ENCODE measurements at regions not wholly inside any gene's neighbourhood (a gene's known extent, or its start where the extent isn't known, plus 50 kb on each side); places are given as distances from the start of the nearest gene placed in this dataset.

GRCh38 chr11:129295746-129296145 lies 79.9 kb upstream of the BARX2 start:
- Histone ChIP-seq H3K9me3 (ENCODE audit: insufficient read depth, low read length, severe bottlenecking) (no peaks in the 10 kb centered on the region), H3K79me2 (ENCODE audit: insufficient read depth, low read length) (no peaks in the 10 kb centered on the region), H3K27ac (ENCODE audit: low read length) (no peak overlapping the region), H3K4me3 (ENCODE audit: low read depth in 1 of 2, low read length in 2 of 2) (no peak overlapping the region), H4K20me1 (ENCODE audit: insufficient read depth, low read length) (no peaks in the 10 kb centered on the region), H3K9ac (ENCODE audit: low read depth, low read length) (no peak overlapping the region), H3K27me3 (ENCODE audit: insufficient read depth, low read length, poor library complexity) (peaks cover 7% of the 10 kb centered on the region), H2AFZ (ENCODE audit: low read depth, low read length) (no peak overlapping the region), H3K36me3 (ENCODE audit: insufficient read depth, low read length) (no peaks in the 10 kb centered on the region), H3K4me1 (ENCODE audit: insufficient read depth, low read length) (no peaks in the 10 kb centered on the region), H3K4me2 (ENCODE audit: insufficient read depth, low read length) (no peak overlapping the region)
- TF ChIP-seq CTCF (IDR thresholded peaks at IDR 0.05; ENCODE audit: borderline replicate concordance, extremely low read depth, low read length, poor library complexity, severe bottlenecking) (no peak), EZH2 (IDR thresholded peaks at IDR 0.05; ENCODE audit: borderline replicate concordance, low read depth, low read length, severe bottlenecking) (no peak)
- DNase-seq, result no peak
- ATAC-seq (ENCODE audit: insufficient read depth, low read depth), result no peak

GRCh38 chr11:129292771-129293170 lies 82.9 kb upstream of the BARX2 start:
- no peak overlapping the region for H3K27ac ChIP-seq (ENCODE audit: low read length)
- H3K27me3 ChIP-seq (ENCODE audit: insufficient read depth, low read length, poor library complexity), result peaks cover 13% of the 10 kb centered on the region
- no peak for ATAC-seq (ENCODE audit: insufficient read depth, low read depth)

GRCh38 chr11:129292092-129292491 lies 83.6 kb upstream of the BARX2 start:
- H3K79me2 ChIP-seq (ENCODE audit: insufficient read depth, low read length), result no peaks in the 10 kb centered on the region
- no peak for ATAC-seq (ENCODE audit: insufficient read depth, low read depth)

More at GRCh38 chr11:129292771-129293170, 82.9 kb upstream of the BARX2 start:
- Histone ChIP-seq H3K4me3 (ENCODE audit: low read depth in 1 of 2, low read length in 2 of 2) (no peak overlapping the region), H3K79me2 (ENCODE audit: insufficient read depth, low read length) (no peaks in the 10 kb centered on the region), H4K20me1 (ENCODE audit: insufficient read depth, low read length) (no peaks in the 10 kb centered on the region), H3K9ac (ENCODE audit: low read depth, low read length) (no peak overlapping the region), H2AFZ (ENCODE audit: low read depth, low read length) (no peak overlapping the region), H3K9me3 (ENCODE audit: insufficient read depth, low read length, severe bottlenecking) (no peaks in the 10 kb centered on the region), H3K4me2 (ENCODE audit: insufficient read depth, low read length) (no peak overlapping the region), H3K4me1 (ENCODE audit: insufficient read depth, low read length) (no peaks in the 10 kb centered on the region), H3K36me3 (ENCODE audit: insufficient read depth, low read length) (no peaks in the 10 kb centered on the region)
- no peak for DNase-seq
- TF ChIP-seq CTCF (IDR thresholded peaks at IDR 0.05; ENCODE audit: borderline replicate concordance, extremely low read depth, low read length, poor library complexity, severe bottlenecking) (no peak), EZH2 (IDR thresholded peaks at IDR 0.05; ENCODE audit: borderline replicate concordance, low read depth, low read length, severe bottlenecking) (no peak)

More at GRCh38 chr11:129292092-129292491, 83.6 kb upstream of the BARX2 start:
- Histone ChIP-seq H4K20me1 (ENCODE audit: insufficient read depth, low read length) (no peaks in the 10 kb centered on the region), H3K4me2 (ENCODE audit: insufficient read depth, low read length) (no peak overlapping the region), H3K4me1 (ENCODE audit: insufficient read depth, low read length) (no peaks in the 10 kb centered on the region), H2AFZ (ENCODE audit: low read depth, low read length) (no peak overlapping the region), H3K27me3 (ENCODE audit: insufficient read depth, low read length, poor library complexity) (peaks cover 13% of the 10 kb centered on the region), H3K9me3 (ENCODE audit: insufficient read depth, low read length, severe bottlenecking) (no peaks in the 10 kb centered on the region), H3K9ac (ENCODE audit: low read depth, low read length) (no peak overlapping the region), H3K36me3 (ENCODE audit: insufficient read depth, low read length) (no peaks in the 10 kb centered on the region), H3K27ac (ENCODE audit: low read length) (no peak overlapping the region), H3K4me3 (ENCODE audit: low read depth in 1 of 2, low read length in 2 of 2) (no peak overlapping the region)
- no peak for DNase-seq
- TF ChIP-seq CTCF (IDR thresholded peaks at IDR 0.05; ENCODE audit: borderline replicate concordance, extremely low read depth, low read length, poor library complexity, severe bottlenecking) (no peak), EZH2 (IDR thresholded peaks at IDR 0.05; ENCODE audit: borderline replicate concordance, low read depth, low read length, severe bottlenecking) (no peak)

Measured in DND-41 (cell line).